Caki2 (cell line): ENCODE measurements at regions not wholly inside any gene's neighbourhood (a gene's known extent, or its start where the extent isn't known, plus 50 kb on each side); places are given as distances from the start of the nearest gene placed in this dataset.

Source experiments
- DNase-seq: peaks from one replicate; pipeline ENCODE4 v3.0.0-alpha.2; 2015; ENCODE audit warnings: low read depth
- in situ Hi-C: cut with HindIII; loops from 2 replicates; pipeline ENCODE4 v1.10.0; 2016; ENCODE audit warnings: low sequenced_read_pairs, low pct_unique_long_range_greater_than_20kb, mixed read lengths

- in situ Hi-C loops: no loop called here
- no peak for DNase-seq
Observed at GRCh38 chr12:93136253-93137055, 207.4 kb upstream of the EEA1 start.

GRCh38 chr12:93137656-93138612 is 208.8 kb upstream of the EEA1 start:
- in situ Hi-C loops: no loop called here
- peak; percentile 51 for DNase-seq

- DNase-seq: peak; percentile 50
- in situ Hi-C loops: no loop called here
Observed at GRCh38 chr12:93139028-93139665, 210.1 kb upstream of the EEA1 start.

GRCh38 chr12:93140325-93140724 is 211.2 kb upstream of the EEA1 start:
- in situ Hi-C loops: no loop called here

GRCh38 chr12:93140801-93141200 is 211.7 kb upstream of the EEA1 start:
- in situ Hi-C loops: no loop called here
- DNase-seq: no peak

More at GRCh38 chr12:93140325-93140724, 211.2 kb upstream of the EEA1 start:
- no peak for DNase-seq

GRCh38 chr12:93142881-93143280 is 213.8 kb upstream of the EEA1 start:
- in situ Hi-C loops: no loop called here

GRCh38 chr12:93144109-93144508 is 215.0 kb upstream of the EEA1 start:
- in situ Hi-C loops: no loop called here
- DNase-seq: no peak

More at GRCh38 chr12:93142881-93143280, 213.8 kb upstream of the EEA1 start:
- DNase-seq: no peak

GRCh38 chr12:93145086-93145485 is 216.0 kb upstream of the EEA1 start:
- in situ Hi-C loops: no loop called here
- no peak for DNase-seq

GRCh38 chr12:93146263-93146939 is 217.3 kb upstream of the EEA1 start:
- no peak for DNase-seq
- in situ Hi-C loops: no loop called here

- in situ Hi-C loops: no loop called here
Observed at GRCh38 chr12:93146970-93147369, 217.9 kb upstream of the EEA1 start.

GRCh38 chr12:93148412-93148811 is 219.3 kb upstream of the EEA1 start:
- DNase-seq: no peak
- in situ Hi-C loops: no loop called here

More at GRCh38 chr12:93146970-93147369, 217.9 kb upstream of the EEA1 start:
- no peak for DNase-seq

- no peak for DNase-seq
- in situ Hi-C loops: no loop called here
Observed at GRCh38 chr12:93149229-93149628, 220.1 kb upstream of the EEA1 start.

GRCh38 chr12:93151079-93151762 is 222.1 kb upstream of the EEA1 start:
- in situ Hi-C loops: no loop called here
- DNase-seq: no peak

- no peak for DNase-seq
- in situ Hi-C loops: no loop called here
Observed at GRCh38 chr12:93152617-93153016, 223.5 kb upstream of the EEA1 start.

GRCh38 chr12:93153321-93153720 is 224.2 kb upstream of the EEA1 start:
- in situ Hi-C loops: no loop called here
- DNase-seq: no peak

- no peak for DNase-seq
- in situ Hi-C loops: no loop called here
Observed at GRCh38 chr12:93154096-93154728, 223.5 kb upstream of the NUDT4 start.

GRCh38 chr12:93154753-93155480 is 222.8 kb upstream of the NUDT4 start:
- in situ Hi-C loops: no loop called here
- no peak for DNase-seq
